ENCODE measurements at regions not wholly inside any gene's neighbourhood (a gene's known extent, or its start where the extent isn't known, plus 50 kb on each side); places are given as distances from the start of the nearest gene placed in this dataset.

GRCh38 chr20:10943686-10944265 lies 270.0 kb upstream of the JAG1 start:
- TF ChIP-seq EZH2 (IDR thresholded peaks at IDR 0.05; ENCODE audit: borderline replicate concordance, insufficient read depth, low read length, poor library complexity, severe bottlenecking): no peak
- no peak for TF ChIP-seq CTCF (IDR thresholded peaks at IDR 0.05; ENCODE audit: poor library complexity, severe bottlenecking)
- TF ChIP-seq REST (IDR thresholded peaks at IDR 0.05; ENCODE audit: borderline replicate concordance): no peak
- TF ChIP-seq RAD21 (conservative IDR thresholded peaks at IDR 0.05): no peak
- no peak for TF ChIP-seq TAF1 (IDR thresholded peaks at IDR 0.05; ENCODE audit: low read depth)

Measured in neural cell (in vitro differentiated cells).